ENCODE measurements at regions not wholly inside any gene's neighbourhood (a gene's known extent, or its start where the extent isn't known, plus 50 kb on each side); places are given as distances from the start of the nearest gene placed in this dataset.

GRCh38 chr5:130324953-130325671 lies 420.8 kb downstream of the CHSY3 start:
- no peak overlapping the region for H2AFZ ChIP-seq (ENCODE audit: low read length)
- H3K23ac ChIP-seq (ENCODE audit: low read depth, low read length, poor library complexity), result no peak overlapping the region
- no peaks in the 10 kb centered on the region for H3K27me3 ChIP-seq (ENCODE audit: control insufficient read depth in 3 of 3, insufficient read depth in 3 of 3, low read depth in 1 of 3, low read length in 3 of 3)
- H3K9me3 ChIP-seq (replicated peaks in 1 of 2; ENCODE audit: control insufficient read depth in 2 of 2, insufficient read depth in 1 of 2, low read depth in 1 of 2, low read length in 2 of 2), result no peaks in the 10 kb centered on the region
- no peak overlapping the region for H3K4me3 ChIP-seq (ENCODE audit: low read length in 2 of 2)
- no peak overlapping the region for H2BK12ac ChIP-seq (ENCODE audit: low read length)
- no CpG with 5 or more reads among the region's 7 CpGs for WGBS, 2 donors (ENCODE audit: extremely low coverage in 2 of 2, insufficient read length in 2 of 2, insufficient replicate concordance in 1 of 2)
- no peak overlapping the region for H4K91ac ChIP-seq (ENCODE audit: low read depth, low read length, poor library complexity)
- H3K36me3 ChIP-seq (replicated peaks in 1 of 2; ENCODE audit: control insufficient read depth in 2 of 2, insufficient read depth in 2 of 2, low read length in 2 of 2), result no peaks in the 10 kb centered on the region
- H3K14ac ChIP-seq (ENCODE audit: low read length), result no peak overlapping the region
- H2BK120ac ChIP-seq (ENCODE audit: low read depth, low read length), result no peak overlapping the region
- no peak overlapping the region for H2BK5ac ChIP-seq (ENCODE audit: low read length)
- no peaks in the 10 kb centered on the region for H3K4me1 ChIP-seq (ENCODE audit: control insufficient read depth in 2 of 2, insufficient read depth in 1 of 2, low read depth in 1 of 2, low read length in 2 of 2)
- no peak overlapping the region for H3K27ac ChIP-seq (replicated peaks; ENCODE audit: low read length)
- no peak for DNase-seq (ENCODE audit: low spot score)
- no peak overlapping the region for H4K8ac ChIP-seq (ENCODE audit: low read depth, low read length)
- no peak overlapping the region for H2BK15ac ChIP-seq (ENCODE audit: low read length)
- H2AK5ac ChIP-seq (ENCODE audit: low read depth, low read length), result no peak overlapping the region
- H3K9ac ChIP-seq (ENCODE audit: low read depth, low read length, poor library complexity), result no peak overlapping the region
- H3K4ac ChIP-seq (ENCODE audit: low read length), result no peak overlapping the region
- no peak overlapping the region for H3K4me2 ChIP-seq (ENCODE audit: insufficient read depth, low read length, poor library complexity, severe bottlenecking)
- no peaks in the 10 kb centered on the region for H3K79me1 ChIP-seq (ENCODE audit: low read depth, low read length)
- no peak overlapping the region for H3K18ac ChIP-seq (ENCODE audit: low read length)

- H2BK5ac ChIP-seq (ENCODE audit: low read length), result no peak overlapping the region
- no peak overlapping the region for H3K9ac ChIP-seq (ENCODE audit: low read depth, low read length, poor library complexity)
- no peaks in the 10 kb centered on the region for H3K36me3 ChIP-seq (replicated peaks in 1 of 2; ENCODE audit: control insufficient read depth in 2 of 2, insufficient read depth in 2 of 2, low read length in 2 of 2)
- H2AK5ac ChIP-seq (ENCODE audit: low read depth, low read length), result no peak overlapping the region
- H3K27ac ChIP-seq (replicated peaks; ENCODE audit: low read length), result no peak overlapping the region
- no peak overlapping the region for H3K4ac ChIP-seq (ENCODE audit: low read length)
- H3K23ac ChIP-seq (ENCODE audit: low read depth, low read length, poor library complexity), result no peak overlapping the region
- no peak overlapping the region for H2BK120ac ChIP-seq (ENCODE audit: low read depth, low read length)
- WGBS, 2 donors (ENCODE audit: extremely low coverage in 2 of 2, insufficient read length in 2 of 2, insufficient replicate concordance in 1 of 2), result no CpG with 5 or more reads among the region's 3 CpGs
- no peak overlapping the region for H3K14ac ChIP-seq (ENCODE audit: low read length)
- no peak for DNase-seq (ENCODE audit: low spot score)
- H2AFZ ChIP-seq (ENCODE audit: low read length), result no peak overlapping the region
- H3K79me1 ChIP-seq (ENCODE audit: low read depth, low read length), result no peaks in the 10 kb centered on the region
- H3K4me2 ChIP-seq (ENCODE audit: insufficient read depth, low read length, poor library complexity, severe bottlenecking), result no peak overlapping the region
- H3K18ac ChIP-seq (ENCODE audit: low read length), result no peak overlapping the region
- H4K8ac ChIP-seq (ENCODE audit: low read depth, low read length), result no peak overlapping the region
- H3K4me1 ChIP-seq (ENCODE audit: control insufficient read depth in 2 of 2, insufficient read depth in 1 of 2, low read depth in 1 of 2, low read length in 2 of 2), result no peaks in the 10 kb centered on the region
- no peak overlapping the region for H2BK12ac ChIP-seq (ENCODE audit: low read length)
- H3K9me3 ChIP-seq (replicated peaks in 1 of 2; ENCODE audit: control insufficient read depth in 2 of 2, insufficient read depth in 1 of 2, low read depth in 1 of 2, low read length in 2 of 2), result no peaks in the 10 kb centered on the region
- no peak overlapping the region for H3K4me3 ChIP-seq (ENCODE audit: low read length in 2 of 2)
- no peak overlapping the region for H2BK15ac ChIP-seq (ENCODE audit: low read length)
- H4K91ac ChIP-seq (ENCODE audit: low read depth, low read length, poor library complexity), result no peak overlapping the region
- no peaks in the 10 kb centered on the region for H3K27me3 ChIP-seq (ENCODE audit: control insufficient read depth in 3 of 3, insufficient read depth in 3 of 3, low read depth in 1 of 3, low read length in 3 of 3)
Measured at GRCh38 chr5:130323804-130324454, 419.7 kb downstream of the CHSY3 start.

GRCh38 chr5:130321931-130322330 lies 417.7 kb downstream of the CHSY3 start:
- Histone ChIP-seq H3K4me2 (ENCODE audit: insufficient read depth, low read length, poor library complexity, severe bottlenecking) (no peak overlapping the region), H3K18ac (ENCODE audit: low read length) (no peak overlapping the region), H2BK12ac (ENCODE audit: low read length) (no peak overlapping the region), H3K9ac (ENCODE audit: low read depth, low read length, poor library complexity) (no peak overlapping the region), H4K91ac (ENCODE audit: low read depth, low read length, poor library complexity) (no peak overlapping the region), H3K4me1 (ENCODE audit: control insufficient read depth in 2 of 2, insufficient read depth in 1 of 2, low read depth in 1 of 2, low read length in 2 of 2) (peaks cover 0 to 1% of the 10 kb centered on the region in 2 donors), H3K79me1 (ENCODE audit: low read depth, low read length) (no peaks in the 10 kb centered on the region), H3K27ac (replicated peaks; ENCODE audit: low read length) (no peak overlapping the region), H2AFZ (ENCODE audit: low read length) (no peak overlapping the region), H3K36me3 (replicated peaks in 1 of 2; ENCODE audit: control insufficient read depth in 2 of 2, insufficient read depth in 2 of 2, low read length in 2 of 2) (no peaks in the 10 kb centered on the region), H2BK120ac (ENCODE audit: low read depth, low read length) (no peak overlapping the region), H2BK15ac (ENCODE audit: low read length) (no peak overlapping the region), H3K4ac (ENCODE audit: low read length) (no peak overlapping the region), H3K27me3 (ENCODE audit: control insufficient read depth in 3 of 3, insufficient read depth in 3 of 3, low read depth in 1 of 3, low read length in 3 of 3) (no peaks in the 10 kb centered on the region), H3K4me3 (ENCODE audit: low read length in 2 of 2) (no peak overlapping the region), H3K23ac (ENCODE audit: low read depth, low read length, poor library complexity) (no peak overlapping the region), H3K9me3 (replicated peaks in 1 of 2; ENCODE audit: control insufficient read depth in 2 of 2, insufficient read depth in 1 of 2, low read depth in 1 of 2, low read length in 2 of 2) (no peaks in the 10 kb centered on the region), H3K14ac (ENCODE audit: low read length) (no peak overlapping the region), H2AK5ac (ENCODE audit: low read depth, low read length) (no peak overlapping the region), H2BK5ac (ENCODE audit: low read length) (no peak overlapping the region), H4K8ac (ENCODE audit: low read depth, low read length) (no peak overlapping the region)
- DNase-seq (ENCODE audit: low spot score), result no peak

GRCh38 chr5:130316971-130317680 lies 412.9 kb downstream of the CHSY3 start:
- Histone ChIP-seq H3K27me3 (ENCODE audit: control insufficient read depth in 3 of 3, insufficient read depth in 3 of 3, low read depth in 1 of 3, low read length in 3 of 3) (no peaks in the 10 kb centered on the region), H2BK12ac (ENCODE audit: low read length) (no peak overlapping the region), H3K27ac (replicated peaks; ENCODE audit: low read length) (no peak overlapping the region), H2BK120ac (ENCODE audit: low read depth, low read length) (no peak overlapping the region), H3K4me2 (ENCODE audit: insufficient read depth, low read length, poor library complexity, severe bottlenecking) (no peak overlapping the region), H3K79me1 (ENCODE audit: low read depth, low read length) (no peaks in the 10 kb centered on the region), H2AK5ac (ENCODE audit: low read depth, low read length) (no peak overlapping the region), H4K8ac (ENCODE audit: low read depth, low read length) (no peak overlapping the region), H3K4me1 (ENCODE audit: control insufficient read depth in 2 of 2, insufficient read depth in 1 of 2, low read depth in 1 of 2, low read length in 2 of 2) (peaks cover 0 to 1% of the 10 kb centered on the region in 2 donors), H3K9me3 (replicated peaks in 1 of 2; ENCODE audit: control insufficient read depth in 2 of 2, insufficient read depth in 1 of 2, low read depth in 1 of 2, low read length in 2 of 2) (peaks cover 0 to 4% of the 10 kb centered on the region in 2 donors), H2BK15ac (ENCODE audit: low read length) (no peak overlapping the region), H2AFZ (ENCODE audit: low read length) (peak overlapping the region; percentile 66), H3K14ac (ENCODE audit: low read length) (no peak overlapping the region), H4K91ac (ENCODE audit: low read depth, low read length, poor library complexity) (no peak overlapping the region), H3K4me3 (ENCODE audit: low read length in 2 of 2) (no peak overlapping the region), H3K36me3 (replicated peaks in 1 of 2; ENCODE audit: control insufficient read depth in 2 of 2, insufficient read depth in 2 of 2, low read length in 2 of 2) (no peaks in the 10 kb centered on the region), H3K18ac (ENCODE audit: low read length) (no peak overlapping the region), H3K4ac (ENCODE audit: low read length) (no peak overlapping the region), H3K23ac (ENCODE audit: low read depth, low read length, poor library complexity) (no peak overlapping the region), H2BK5ac (ENCODE audit: low read length) (no peak overlapping the region), H3K9ac (ENCODE audit: low read depth, low read length, poor library complexity) (no peak overlapping the region)
- WGBS, 2 donors (ENCODE audit: extremely low coverage in 2 of 2, insufficient read length in 2 of 2, insufficient replicate concordance in 1 of 2), result no CpG with 5 or more reads among the region's 7 CpGs
- peak; percentile 51 for DNase-seq (ENCODE audit: low spot score)

Measured in neuronal stem cell (in vitro differentiated cells).